ENCODE measurements at regions not wholly inside any gene's neighbourhood (a gene's known extent, or its start where the extent isn't known, plus 50 kb on each side); places are given as distances from the start of the nearest gene placed in this dataset.

GRCh38 chr4:35447474-35447873 is 796.8 kb downstream of the ARAP2 start:
- no peak overlapping the region for H3K4me3 ChIP-seq (replicated peaks in 1 of 3; ENCODE audit: low read depth in 2 of 3, low read length in 3 of 3)
- H3K4me1 ChIP-seq (ENCODE audit: control insufficient read depth in 1 of 2, insufficient read depth in 2 of 2, low read length in 2 of 2), result no peaks in the 10 kb centered on the region
- H3K9me3 ChIP-seq (replicated peaks in 1 of 2; ENCODE audit: control insufficient read depth in 1 of 2, insufficient read depth in 1 of 2, low read length in 2 of 2), result peaks cover 13 to 25% of the 10 kb centered on the region in 2 donors
- Mint-ChIP-seq H3K4me1 (no peaks in the 10 kb centered on the region), H3K27me3 (ENCODE audit: low read depth in 3 of 3) (no peaks in the 10 kb centered on the region), H3K36me3 (no peaks in the 10 kb centered on the region), H3K4me3 (no peak overlapping the region), H3K27ac (peak overlapping the region in 1 of 7 donors; percentile 60), H3K9me3 (peaks cover 3 to 16% (median 9%) of the 10 kb centered on the region in 7 donors)
- no peak overlapping the region for H3K27ac ChIP-seq (ENCODE audit: low read depth in 1 of 2, low read length in 2 of 2)
- no peak for DNase-seq
- no peaks in the 10 kb centered on the region for H3K36me3 ChIP-seq (replicated peaks in 1 of 2; ENCODE audit: control insufficient read depth in 1 of 2, insufficient read depth in 2 of 2, low read length in 2 of 2)
- intact Hi-C loops (cut with micrococcal nuclease), result no loop called here
- H3K9ac ChIP-seq (ENCODE audit: insufficient read depth, low read length, poor library complexity, severe bottlenecking), result no peak overlapping the region
- no peaks in the 10 kb centered on the region for H3K79me2 ChIP-seq (ENCODE audit: insufficient read depth, low read length)
- TF ChIP-seq, protein P1, sequence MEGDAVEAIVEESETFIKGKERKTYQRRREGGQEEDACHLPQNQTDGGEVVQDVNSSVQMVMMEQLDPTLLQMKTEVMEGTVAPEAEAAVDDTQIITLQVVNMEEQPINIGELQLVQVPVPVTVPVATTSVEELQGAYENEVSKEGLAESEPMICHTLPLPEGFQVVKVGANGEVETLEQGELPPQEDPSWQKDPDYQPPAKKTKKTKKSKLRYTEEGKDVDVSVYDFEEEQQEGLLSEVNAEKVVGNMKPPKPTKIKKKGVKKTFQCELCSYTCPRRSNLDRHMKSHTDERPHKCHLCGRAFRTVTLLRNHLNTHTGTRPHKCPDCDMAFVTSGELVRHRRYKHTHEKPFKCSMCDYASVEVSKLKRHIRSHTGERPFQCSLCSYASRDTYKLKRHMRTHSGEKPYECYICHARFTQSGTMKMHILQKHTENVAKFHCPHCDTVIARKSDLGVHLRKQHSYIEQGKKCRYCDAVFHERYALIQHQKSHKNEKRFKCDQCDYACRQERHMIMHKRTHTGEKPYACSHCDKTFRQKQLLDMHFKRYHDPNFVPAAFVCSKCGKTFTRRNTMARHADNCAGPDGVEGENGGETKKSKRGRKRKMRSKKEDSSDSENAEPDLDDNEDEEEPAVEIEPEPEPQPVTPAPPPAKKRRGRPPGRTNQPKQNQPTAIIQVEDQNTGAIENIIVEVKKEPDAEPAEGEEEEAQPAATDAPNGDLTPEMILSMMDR (IDR thresholded peaks at IDR 0.05), result no peak
- H2AFZ ChIP-seq (ENCODE audit: insufficient read depth, low read depth, low read length, poor library complexity, severe bottlenecking), result no peak overlapping the region
- no peaks in the 10 kb centered on the region for H4K20me1 ChIP-seq (ENCODE audit: insufficient read depth, low read length)
- H3K27me3 ChIP-seq (ENCODE audit: control insufficient read depth in 2 of 2, insufficient read depth in 2 of 2, low read length in 2 of 2), result no peaks in the 10 kb centered on the region
- no peak overlapping the region for H3K4me2 ChIP-seq (replicated peaks; ENCODE audit: extremely low read depth, low read length, poor library complexity, severe bottlenecking)

- intact Hi-C loops (cut with micrococcal nuclease), result no loop called here
- no peaks in the 10 kb centered on the region for H3K36me3 ChIP-seq (replicated peaks in 1 of 2; ENCODE audit: control insufficient read depth in 1 of 2, insufficient read depth in 2 of 2, low read length in 2 of 2)
- Mint-ChIP-seq H3K4me1 (no peaks in the 10 kb centered on the region), H3K4me3 (no peak overlapping the region), H3K9me3 (peaks cover 0 to 18% (median 8%) of the 10 kb centered on the region in 7 donors), H3K27ac (no peak overlapping the region), H3K27me3 (ENCODE audit: low read depth in 3 of 3) (peaks cover 0 to 1% (median 1%) of the 10 kb centered on the region in 3 donors), H3K36me3 (no peaks in the 10 kb centered on the region)
- H3K4me3 ChIP-seq (replicated peaks in 1 of 3; ENCODE audit: low read depth in 2 of 3, low read length in 3 of 3), result no peak overlapping the region
- H4K20me1 ChIP-seq (ENCODE audit: insufficient read depth, low read length), result no peaks in the 10 kb centered on the region
- no peak overlapping the region for H2AFZ ChIP-seq (ENCODE audit: insufficient read depth, low read depth, low read length, poor library complexity, severe bottlenecking)
- no peak overlapping the region for H3K9ac ChIP-seq (ENCODE audit: insufficient read depth, low read length, poor library complexity, severe bottlenecking)
- H3K4me1 ChIP-seq (ENCODE audit: control insufficient read depth in 1 of 2, insufficient read depth in 2 of 2, low read length in 2 of 2), result no peaks in the 10 kb centered on the region
- no peak for DNase-seq
- no peak overlapping the region for H3K27ac ChIP-seq (ENCODE audit: low read depth in 1 of 2, low read length in 2 of 2)
- H3K79me2 ChIP-seq (ENCODE audit: insufficient read depth, low read length), result no peaks in the 10 kb centered on the region
- no peaks in the 10 kb centered on the region for H3K27me3 ChIP-seq (ENCODE audit: control insufficient read depth in 2 of 2, insufficient read depth in 2 of 2, low read length in 2 of 2)
- peaks cover 6 to 7% of the 10 kb centered on the region in 2 donors for H3K9me3 ChIP-seq (replicated peaks in 1 of 2; ENCODE audit: control insufficient read depth in 1 of 2, insufficient read depth in 1 of 2, low read length in 2 of 2)
- no peak overlapping the region for H3K4me2 ChIP-seq (replicated peaks; ENCODE audit: extremely low read depth, low read length, poor library complexity, severe bottlenecking)
- TF ChIP-seq, protein P1 (IDR thresholded peaks at IDR 0.05), result no peak
Observed at GRCh38 chr4:35459045-35459444, 785.3 kb downstream of the ARAP2 start.
